ENCODE measurements at regions not wholly inside any gene's neighbourhood (a gene's known extent, or its start where the extent isn't known, plus 50 kb on each side); places are given as distances from the start of the nearest gene placed in this dataset.

DNA sequence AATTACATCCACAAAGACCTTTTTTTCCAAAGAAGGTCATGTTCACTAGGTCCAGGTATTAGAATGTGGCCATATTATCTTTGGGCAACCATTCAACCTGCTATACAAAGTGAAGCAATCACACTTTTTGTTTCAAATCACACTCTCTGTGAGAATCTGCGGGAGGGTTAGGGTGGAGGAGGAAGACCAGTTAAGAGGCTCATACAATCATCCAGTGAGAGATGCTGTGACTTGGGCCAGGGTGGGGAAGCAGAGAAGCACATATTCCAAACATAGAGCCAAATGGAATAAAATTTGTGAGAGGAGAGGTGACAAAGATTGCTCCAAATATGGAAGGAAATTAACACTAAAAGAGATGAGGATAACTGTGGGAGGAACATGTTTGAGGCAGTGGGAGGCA lies 351.6 kb downstream of the CYRIA start:
- Mint-ChIP-seq H3K27ac (ENCODE audit: unreplicated experiment) (no peak overlapping the region), H3K36me3 (ENCODE audit: insufficient read depth, unreplicated experiment) (no peaks in the 10 kb centered on the region), H3K4me3 (ENCODE audit: low read depth, unreplicated experiment) (no peak overlapping the region), H3K27me3 (ENCODE audit: unreplicated experiment) (peaks cover 42% of the 10 kb centered on the region), H3K9me3 (ENCODE audit: low read depth, unreplicated experiment) (no peaks in the 10 kb centered on the region), H3K4me1 (ENCODE audit: low read depth, unreplicated experiment) (peaks cover 9% of the 10 kb centered on the region)
- no peak for DNase-seq
- CTCF ChIA-PET = no interaction called here
- BruUV-seq (replicated peaks) = no TSS peak
- TF ChIP-seq, protein P1, sequence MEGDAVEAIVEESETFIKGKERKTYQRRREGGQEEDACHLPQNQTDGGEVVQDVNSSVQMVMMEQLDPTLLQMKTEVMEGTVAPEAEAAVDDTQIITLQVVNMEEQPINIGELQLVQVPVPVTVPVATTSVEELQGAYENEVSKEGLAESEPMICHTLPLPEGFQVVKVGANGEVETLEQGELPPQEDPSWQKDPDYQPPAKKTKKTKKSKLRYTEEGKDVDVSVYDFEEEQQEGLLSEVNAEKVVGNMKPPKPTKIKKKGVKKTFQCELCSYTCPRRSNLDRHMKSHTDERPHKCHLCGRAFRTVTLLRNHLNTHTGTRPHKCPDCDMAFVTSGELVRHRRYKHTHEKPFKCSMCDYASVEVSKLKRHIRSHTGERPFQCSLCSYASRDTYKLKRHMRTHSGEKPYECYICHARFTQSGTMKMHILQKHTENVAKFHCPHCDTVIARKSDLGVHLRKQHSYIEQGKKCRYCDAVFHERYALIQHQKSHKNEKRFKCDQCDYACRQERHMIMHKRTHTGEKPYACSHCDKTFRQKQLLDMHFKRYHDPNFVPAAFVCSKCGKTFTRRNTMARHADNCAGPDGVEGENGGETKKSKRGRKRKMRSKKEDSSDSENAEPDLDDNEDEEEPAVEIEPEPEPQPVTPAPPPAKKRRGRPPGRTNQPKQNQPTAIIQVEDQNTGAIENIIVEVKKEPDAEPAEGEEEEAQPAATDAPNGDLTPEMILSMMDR (IDR thresholded peaks at IDR 0.05; ENCODE audit: unreplicated experiment) = no peak
- intact Hi-C loops (cut with micrococcal nuclease; ENCODE audit: unreplicated experiment) = no loop called here

DNA sequence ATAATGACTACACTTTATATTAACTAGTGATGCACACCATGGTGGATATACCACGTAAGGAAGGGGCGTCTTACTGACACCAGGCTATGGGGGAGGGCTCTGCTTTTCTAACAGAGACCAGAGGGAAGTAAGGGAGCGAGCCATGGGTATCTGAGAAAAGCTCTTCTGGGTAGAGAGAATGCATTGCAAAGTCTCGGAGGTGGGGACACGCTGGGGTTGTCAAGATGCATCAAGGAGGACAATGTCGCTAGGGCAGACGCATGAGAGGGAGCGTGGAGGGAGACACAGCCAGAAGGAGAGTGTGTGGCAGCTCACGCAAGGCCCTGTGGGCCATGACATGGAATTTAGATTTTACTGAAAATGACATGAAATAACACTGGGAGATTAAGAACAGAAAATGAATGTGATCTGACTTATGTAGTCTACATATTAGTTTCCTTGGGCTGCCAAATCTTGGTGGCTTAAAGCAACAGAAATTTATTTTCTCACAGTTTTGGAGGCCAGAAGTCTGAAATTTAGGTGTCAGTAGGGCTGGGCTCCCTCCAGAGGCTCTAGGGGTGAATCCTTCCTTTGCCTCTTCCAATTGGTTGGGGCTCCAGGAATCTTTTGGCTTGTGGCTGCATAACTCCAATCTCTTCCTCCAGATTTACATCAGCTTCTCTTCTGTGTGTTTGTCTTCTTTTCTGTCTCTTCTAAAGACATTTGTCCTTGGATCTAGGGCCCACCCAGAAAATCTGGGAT lies 352.2 kb downstream of the CYRIA start:
- BruUV-seq (replicated peaks) = no TSS peak
- intact Hi-C loops (cut with micrococcal nuclease; ENCODE audit: unreplicated experiment) = no loop called here
- peaks cover 42% of the 10 kb centered on the region for H3K27me3 Mint-ChIP-seq (ENCODE audit: unreplicated experiment)
- CTCF ChIA-PET = no interaction called here
- no peaks in the 10 kb centered on the region for H3K36me3 Mint-ChIP-seq (ENCODE audit: insufficient read depth, unreplicated experiment)
- no peak overlapping the region for H3K27ac Mint-ChIP-seq (ENCODE audit: unreplicated experiment)
- H3K9me3 Mint-ChIP-seq (ENCODE audit: low read depth, unreplicated experiment) = no peaks in the 10 kb centered on the region
- no peak for DNase-seq
- H3K4me3 Mint-ChIP-seq (ENCODE audit: low read depth, unreplicated experiment) = no peak overlapping the region
- H3K4me1 Mint-ChIP-seq (ENCODE audit: low read depth, unreplicated experiment) = peaks cover 6% of the 10 kb centered on the region
- TF ChIP-seq, protein P1 (IDR thresholded peaks at IDR 0.05; ENCODE audit: unreplicated experiment) = no peak

DNA sequence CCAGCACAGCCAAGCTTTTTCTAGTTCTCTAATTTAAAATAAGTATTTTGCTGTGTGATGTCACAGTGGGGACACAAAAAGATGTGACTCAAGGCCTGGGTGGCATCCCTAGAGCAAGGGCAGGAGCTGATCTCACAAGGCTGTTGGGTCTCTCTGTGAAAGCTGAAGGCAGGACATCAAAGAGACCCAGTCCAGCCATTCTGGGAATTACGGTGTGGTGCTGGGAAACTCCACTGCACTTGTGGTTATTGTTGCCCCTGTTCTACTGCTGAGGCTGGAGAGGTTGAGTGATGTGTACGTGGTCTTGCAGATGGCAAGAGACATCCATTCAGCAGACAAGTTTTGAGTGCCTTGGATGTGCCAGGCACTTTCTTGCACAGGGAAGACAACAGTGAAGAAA lies 352.9 kb downstream of the CYRIA start:
- Mint-ChIP-seq H3K36me3 (ENCODE audit: insufficient read depth, unreplicated experiment) (no peaks in the 10 kb centered on the region), H3K4me3 (ENCODE audit: low read depth, unreplicated experiment) (no peak overlapping the region), H3K9me3 (ENCODE audit: low read depth, unreplicated experiment) (no peaks in the 10 kb centered on the region), H3K27me3 (ENCODE audit: unreplicated experiment) (peaks cover 42% of the 10 kb centered on the region), H3K27ac (ENCODE audit: unreplicated experiment) (no peak overlapping the region), H3K4me1 (ENCODE audit: low read depth, unreplicated experiment) (peaks cover under 1% of the 10 kb centered on the region)
- BruUV-seq (replicated peaks) = no TSS peak
- intact Hi-C loops (cut with micrococcal nuclease; ENCODE audit: unreplicated experiment) = no loop called here
- TF ChIP-seq, protein P1 (IDR thresholded peaks at IDR 0.05; ENCODE audit: unreplicated experiment) = no peak
- no peak for DNase-seq
- CTCF ChIA-PET = no interaction called here

DNA sequence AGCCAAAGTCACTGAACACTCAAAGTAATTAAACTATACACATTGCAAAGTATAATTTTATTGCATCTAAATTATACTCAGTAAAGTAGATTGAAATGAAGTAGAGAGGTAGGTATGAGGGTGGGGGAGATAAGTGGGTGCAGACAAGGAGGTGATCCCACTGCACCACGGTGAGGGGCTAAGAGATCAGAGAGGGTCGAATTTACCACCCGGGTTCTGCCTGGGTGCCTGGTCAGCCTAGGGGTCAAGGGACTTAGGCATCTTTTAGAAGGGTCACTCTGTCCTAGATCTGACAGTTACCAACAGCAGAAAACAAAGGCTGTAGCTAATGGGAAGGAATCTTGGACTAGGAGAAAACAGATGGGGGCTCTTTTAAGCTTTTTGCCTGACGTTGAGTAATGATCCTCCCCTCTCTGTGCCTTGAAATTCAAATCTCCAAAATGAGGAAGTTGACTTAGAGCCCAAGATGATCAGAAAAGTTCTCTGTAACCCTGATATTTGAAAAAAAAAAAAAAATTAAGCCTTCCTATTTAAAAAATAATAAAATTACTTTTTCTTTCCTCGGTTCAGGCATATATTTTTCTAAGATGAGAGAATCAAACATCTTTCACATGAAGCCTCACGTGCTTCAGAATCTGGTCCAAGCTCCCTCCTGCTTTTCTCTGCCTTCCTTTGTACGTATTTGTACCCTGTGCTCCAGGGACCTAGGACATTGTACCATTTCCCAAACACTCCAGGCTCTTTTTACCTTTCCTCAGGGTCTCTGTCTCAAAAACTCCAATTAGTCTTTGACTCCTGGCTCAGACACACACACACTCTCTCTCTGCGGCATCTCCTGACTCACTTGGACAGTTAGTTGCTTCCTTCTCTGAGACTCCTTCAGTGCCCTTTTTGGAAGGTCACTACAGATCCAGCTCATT lies 353.9 kb downstream of the CYRIA start:
- DNase-seq = no peak
- Mint-ChIP-seq H3K36me3 (ENCODE audit: insufficient read depth, unreplicated experiment) (no peaks in the 10 kb centered on the region), H3K9me3 (ENCODE audit: low read depth, unreplicated experiment) (no peaks in the 10 kb centered on the region), H3K4me3 (ENCODE audit: low read depth, unreplicated experiment) (no peak overlapping the region), H3K27ac (ENCODE audit: unreplicated experiment) (no peak overlapping the region), H3K4me1 (ENCODE audit: low read depth, unreplicated experiment) (no peaks in the 10 kb centered on the region), H3K27me3 (ENCODE audit: unreplicated experiment) (peaks cover 45% of the 10 kb centered on the region)
- BruUV-seq (replicated peaks) = no TSS peak
- TF ChIP-seq, protein P1 (IDR thresholded peaks at IDR 0.05; ENCODE audit: unreplicated experiment) = no peak
- intact Hi-C loops (cut with micrococcal nuclease; ENCODE audit: unreplicated experiment) = no loop called here
- CTCF ChIA-PET = interaction anchor here (0.7 kb wide), 1 partner anchor 337 kb away, joined by 4 read pairs; no protein-coding TSS in a partner anchor

Measured in Calu3 (cell line).